ENCODE measurements at regions not wholly inside any gene's neighbourhood (a gene's known extent, or its start where the extent isn't known, plus 50 kb on each side); places are given as distances from the start of the nearest gene placed in this dataset.

GRCh38 chr18:65567372-65567771, 183.4 kb upstream of the CDH7 start:
- Histone ChIP-seq H2BK5ac (ENCODE audit: insufficient read length, low read length) (no peak overlapping the region), H3K4me2 (ENCODE audit: insufficient read depth, insufficient read length, low read length) (no peak overlapping the region), H3T11ph (ENCODE audit: low read length) (no peak overlapping the region), H3K4me1 (ENCODE audit: insufficient read depth, low read length) (no peaks in the 10 kb centered on the region; the same call in 1 of the 2 replicates), H3K56ac (ENCODE audit: insufficient read length, low read depth, low read length) (no peak overlapping the region), H3K18ac (ENCODE audit: insufficient read length, low read depth, low read length) (no peak overlapping the region), H2BK15ac (ENCODE audit: low read depth, low read length) (no peak overlapping the region), H3K23me2 (ENCODE audit: insufficient read length, low read depth, low read length, poor library complexity, severe bottlenecking) (no peaks in the 10 kb centered on the region), H3K27me3 (ENCODE audit: insufficient read depth, low read length) (no peaks in the 10 kb centered on the region), H2BK20ac (ENCODE audit: low read depth, low read length, poor library complexity, severe bottlenecking) (no peak overlapping the region), H3K79me1 (ENCODE audit: insufficient read depth, low read depth, low read length, poor library complexity, severe bottlenecking) (no peaks in the 10 kb centered on the region), H4K5ac (ENCODE audit: insufficient read length, low read depth, low read length) (no peak overlapping the region), H4K91ac (ENCODE audit: insufficient read length, low read depth, low read length) (no peak overlapping the region), H4K8ac (replicated peaks; ENCODE audit: insufficient read length, low read depth, low read length) (no peak overlapping the region), H2BK12ac (ENCODE audit: insufficient read length, low read depth, low read length) (no peak overlapping the region), H3K9me3 (ENCODE audit: control insufficient read depth, low read depth, low read length) (no peaks in the 10 kb centered on the region), H3K23ac (ENCODE audit: insufficient read length, low read depth, low read length) (no peak overlapping the region), H3K27ac (ENCODE audit: insufficient read length, low read depth, low read length) (no peak overlapping the region), H3K4ac (ENCODE audit: low read depth, low read length) (no peak overlapping the region), H2AK5ac (ENCODE audit: insufficient read length, low read length) (no peak overlapping the region), H3K79me2 (ENCODE audit: insufficient read depth, low read length) (no peaks in the 10 kb centered on the region), H3K9ac (ENCODE audit: extremely low read depth, insufficient read length, low read length) (no peak overlapping the region), H2BK120ac (ENCODE audit: low read depth, low read length, poor library complexity, severe bottlenecking) (no peak overlapping the region), H4K20me1 (ENCODE audit: control insufficient read depth, insufficient read depth, insufficient read length) (no peaks in the 10 kb centered on the region), H2AFZ (ENCODE audit: low read length) (no peak overlapping the region), H3K14ac (ENCODE audit: insufficient read depth, low read length) (no peak overlapping the region)
- no peaks in the 10 kb centered on the region for H3K27me3 Mint-ChIP-seq (ENCODE audit: low read depth)
- H3K9me3 Mint-ChIP-seq: 0 out of 5 replicates have a peak, but pooled peaks cover 0 to 2% of the 10 kb centered on the region in 2 experiments
- no peaks in the 10 kb centered on the region for H3K4me1 Mint-ChIP-seq
- H3K36me3 Mint-ChIP-seq (ENCODE audit: insufficient read depth in 1 of 3, low read depth in 3 of 3): no peaks in the 10 kb centered on the region
- TF ChIP-seq CTCF (conservative IDR thresholded peaks at IDR 0.05): peak; percentile 70
- WGBS (ENCODE audit: extremely low coverage, insufficient read length, low lambda C conversion rate): no CpG with 5 or more reads among the region's 3 CpGs
- no peak overlapping the region for H3K4me3 Mint-ChIP-seq
- no peak for DNase-seq
- no peak overlapping the region for H3K27ac Mint-ChIP-seq
